Right lobe of liver (tissue), 4 donors: ENCODE measurements at regions not wholly inside any gene's neighbourhood (a gene's known extent, or its start where the extent isn't known, plus 50 kb on each side); places are given as distances from the start of the nearest gene placed in this dataset.

ENCODE experiments used
- POLR2A ChIP-seq: fragments of 450-650 bp; IDR thresholded peaks from one replicate; pipeline ENCODE4 v1.6.1; 2017; ENCODE audit warnings: antibody characterized with exemption, mild to moderate bottlenecking
- TF ChIP-seq, protein P1 (sequence below), 4 donors: fragments of 200-600 bp in 3 of 4; fragments of 450-650 bp in 1 of 4; IDR thresholded peaks; one replicate each; pipeline versions ENCODE4 v1.5.1 to v1.8.0; 2016 to 2022; ENCODE audit warnings: antibody characterized with exemption in 4 of 4, mild to moderate bottlenecking in 2 of 4
- donor health status: DM: no; HTN: no; CAD: no.
- donor health status: DM: no; HTN: no; CAD: no.
- donor health status: DM: no; HTN: yes; CAD: no.

DNA sequence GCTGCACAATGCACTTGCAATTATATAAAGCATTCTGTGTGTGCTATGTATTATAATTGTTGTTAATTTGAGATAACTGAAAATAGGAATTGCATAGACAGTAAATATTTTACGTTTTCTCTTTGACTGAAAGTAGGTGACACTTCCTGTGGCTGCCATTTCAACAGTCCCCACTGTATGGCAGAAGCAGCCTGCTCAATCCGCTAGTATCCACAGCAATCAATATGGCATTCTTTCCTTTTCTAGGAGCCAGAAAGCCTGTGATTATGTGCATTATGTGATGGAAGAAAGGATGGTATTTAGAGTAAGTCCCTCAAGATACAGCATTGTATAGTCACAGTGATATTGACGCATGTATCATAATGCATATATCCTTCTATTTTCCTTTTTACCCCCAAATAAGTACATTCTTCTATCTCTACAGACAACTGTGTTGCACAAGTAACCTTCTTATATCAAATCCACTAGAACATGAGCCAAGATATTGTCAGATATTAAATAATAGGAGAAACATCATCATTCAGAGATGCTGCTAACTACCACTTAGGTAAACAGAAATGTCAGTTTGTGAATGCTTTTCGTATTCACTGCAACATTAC is 59.7 kb downstream of the CARTPT start:
- TF ChIP-seq, protein P1, sequence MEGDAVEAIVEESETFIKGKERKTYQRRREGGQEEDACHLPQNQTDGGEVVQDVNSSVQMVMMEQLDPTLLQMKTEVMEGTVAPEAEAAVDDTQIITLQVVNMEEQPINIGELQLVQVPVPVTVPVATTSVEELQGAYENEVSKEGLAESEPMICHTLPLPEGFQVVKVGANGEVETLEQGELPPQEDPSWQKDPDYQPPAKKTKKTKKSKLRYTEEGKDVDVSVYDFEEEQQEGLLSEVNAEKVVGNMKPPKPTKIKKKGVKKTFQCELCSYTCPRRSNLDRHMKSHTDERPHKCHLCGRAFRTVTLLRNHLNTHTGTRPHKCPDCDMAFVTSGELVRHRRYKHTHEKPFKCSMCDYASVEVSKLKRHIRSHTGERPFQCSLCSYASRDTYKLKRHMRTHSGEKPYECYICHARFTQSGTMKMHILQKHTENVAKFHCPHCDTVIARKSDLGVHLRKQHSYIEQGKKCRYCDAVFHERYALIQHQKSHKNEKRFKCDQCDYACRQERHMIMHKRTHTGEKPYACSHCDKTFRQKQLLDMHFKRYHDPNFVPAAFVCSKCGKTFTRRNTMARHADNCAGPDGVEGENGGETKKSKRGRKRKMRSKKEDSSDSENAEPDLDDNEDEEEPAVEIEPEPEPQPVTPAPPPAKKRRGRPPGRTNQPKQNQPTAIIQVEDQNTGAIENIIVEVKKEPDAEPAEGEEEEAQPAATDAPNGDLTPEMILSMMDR (IDR thresholded peaks at IDR 0.05): peak; percentile 9 to 54 (median 39)
- TF ChIP-seq POLR2A: no peak
